ENCODE measurements at regions not wholly inside any gene's neighbourhood (a gene's known extent, or its start where the extent isn't known, plus 50 kb on each side); places are given as distances from the start of the nearest gene placed in this dataset.
"Not testable (repeated sequence)": the region's sequence is repeated elsewhere in the genome, so short reads cannot be mapped to it uniquely, and the experiment has no call there.

GRCh38 chr4:115194612-115195011, 81.2 kb upstream of the NDST4 start:
- not testable (repeated sequence) for TF ChIP-seq POLR2A (IDR thresholded peaks at IDR 0.05; ENCODE audit: low read depth, low read length); POLR2AphosphoS5 (IDR thresholded peaks at IDR 0.05; ENCODE audit: low read depth, low read length); TAF1 (IDR thresholded peaks at IDR 0.05; ENCODE audit: borderline replicate concordance, low read depth, low read length)
